Gastrocnemius medialis (tissue), 4 donors: ENCODE measurements at regions not wholly inside any gene's neighbourhood (a gene's known extent, or its start where the extent isn't known, plus 50 kb on each side); places are given as distances from the start of the nearest gene placed in this dataset.

Experiments
- ATAC-seq, 2 donors: fragments of 150-250 bp; one replicate each; pipeline ENCODE4 v1.9.1; 2016
- DNase-seq, 2 donors: peaks; one replicate each; pipeline ENCODE4 v3.0.0-alpha.2; 2019
- H3K27ac ChIP-seq, 4 donors: fragments of 200-600 bp; sonication (generic); 1 replicate in 1 of 4; 2 replicates in 3 of 4; pipeline ENCODE4 v1.5.1; 2016 to 2018; ENCODE audit warnings: mild to moderate bottlenecking in 2 of 4, moderate library complexity in 1 of 4
- H3K27me3 ChIP-seq, 3 donors: fragments of 200-600 bp; sonication (generic) in 2 of 3; 1 replicate in 1 of 3; 2 replicates in 2 of 3; pipeline versions ENCODE4 v1.5.1 to v1.6.0; 2016 to 2019; ENCODE audit warnings: mild to moderate bottlenecking in 1 of 3, moderate library complexity in 1 of 3
- H3K36me3 ChIP-seq, 2 donors: fragments of 200-600 bp; sonication (generic) in 1 of 2; one replicate each; pipeline ENCODE4 v1.5.1; 2017 to 2018
- H3K4me1 ChIP-seq, 2 donors: fragments of 200-600 bp; sonication (generic) in 1 of 2; one replicate each; pipeline ENCODE4 v1.5.1; 2016 to 2017; ENCODE audit warnings: mild to moderate bottlenecking in 2 of 2
- H3K4me3 ChIP-seq, 4 donors: fragments of 200-600 bp; sonication (generic) in 3 of 4; 1 replicate in 1 of 4; 2 replicates in 3 of 4; pipeline ENCODE4 v1.5.1; 2016 to 2019; ENCODE audit warnings: mild to moderate bottlenecking in 2 of 4
- H3K9me3 ChIP-seq, 3 donors: fragments of 200-600 bp; sonication (generic) in 2 of 3; 1 replicate in 1 of 3; 2 replicates in 2 of 3; pipeline ENCODE4 v1.5.1; 2016 to 2019
- POLR2A ChIP-seq, 2 donors: fragments of 450-650 bp; IDR thresholded peaks; one replicate each; pipeline ENCODE4 v1.6.1; 2017; ENCODE audit warnings: antibody characterized with exemption in 2 of 2, mild to moderate bottlenecking in 2 of 2, moderate library complexity in 2 of 2
- in situ Hi-C, 4 donors: fragments of 200-750 bp; cut with MboI; loops; one replicate each; pipeline versions ENCODE4 v1.15.0 to v1.8.0; 2017; ENCODE audit warnings: low sequenced_read_pairs in 4 of 4
- intact Hi-C: fragments of 100-400 bp; cut with DNase I; formaldehyde crosslinking; loops from one replicate; pipeline ENCODE4 v1.15.1; 2023; ENCODE audit warnings: low total_unique reads
- TF ChIP-seq, protein P1 (sequence below), 5 experiments: fragments of 450-650 bp in 3 of 5; fragments of 200-600 bp in 2 of 5; sonication (generic) in 2 of 5; IDR thresholded peaks in 4 of 5; conservative IDR thresholded peaks in 1 of 5; 1 replicate in 4 of 5; 2 replicates in 1 of 5; pipeline ENCODE4 v1.5.1; 2016 to 2019; ENCODE audit warnings: antibody characterized with exemption in 5 of 5, mild to moderate bottlenecking in 3 of 5, moderate library complexity in 3 of 5

DNA sequence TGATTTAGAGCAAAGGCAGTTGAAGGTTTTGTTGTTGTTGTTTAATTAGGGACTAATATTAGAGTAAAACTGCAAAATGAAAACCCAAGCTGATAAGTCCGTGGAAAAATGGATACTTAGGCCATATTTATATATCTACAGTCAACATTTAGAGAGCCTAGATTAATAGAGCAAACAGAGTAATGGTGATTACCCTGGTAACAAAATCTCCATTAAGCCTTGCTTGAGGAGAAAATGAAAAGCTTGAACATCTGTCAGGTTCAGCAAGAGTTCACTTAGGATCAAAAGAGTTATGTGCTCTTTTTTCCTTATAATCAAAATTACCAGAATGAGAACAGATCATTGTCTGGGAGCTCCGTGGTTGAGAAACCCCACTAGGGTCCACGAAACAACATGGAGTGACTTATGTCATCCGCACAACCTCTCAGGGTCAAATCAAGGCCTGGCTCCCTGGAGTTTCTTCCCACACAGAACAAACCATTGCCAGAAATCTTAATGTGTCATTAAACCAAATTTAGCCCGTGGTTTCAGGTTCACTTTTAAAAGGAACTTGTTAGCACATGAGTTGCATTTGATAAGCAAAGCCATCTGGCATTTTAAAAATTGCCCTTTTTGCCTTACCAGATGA, 381.2 kb downstream of the GABRB3 start:
- in situ Hi-C loops (no loop called here), intact Hi-C loops (no loop called here)
- TF ChIP-seq POLR2A (IDR thresholded peaks at IDR 0.05) = no peak
- TF ChIP-seq, protein P1, sequence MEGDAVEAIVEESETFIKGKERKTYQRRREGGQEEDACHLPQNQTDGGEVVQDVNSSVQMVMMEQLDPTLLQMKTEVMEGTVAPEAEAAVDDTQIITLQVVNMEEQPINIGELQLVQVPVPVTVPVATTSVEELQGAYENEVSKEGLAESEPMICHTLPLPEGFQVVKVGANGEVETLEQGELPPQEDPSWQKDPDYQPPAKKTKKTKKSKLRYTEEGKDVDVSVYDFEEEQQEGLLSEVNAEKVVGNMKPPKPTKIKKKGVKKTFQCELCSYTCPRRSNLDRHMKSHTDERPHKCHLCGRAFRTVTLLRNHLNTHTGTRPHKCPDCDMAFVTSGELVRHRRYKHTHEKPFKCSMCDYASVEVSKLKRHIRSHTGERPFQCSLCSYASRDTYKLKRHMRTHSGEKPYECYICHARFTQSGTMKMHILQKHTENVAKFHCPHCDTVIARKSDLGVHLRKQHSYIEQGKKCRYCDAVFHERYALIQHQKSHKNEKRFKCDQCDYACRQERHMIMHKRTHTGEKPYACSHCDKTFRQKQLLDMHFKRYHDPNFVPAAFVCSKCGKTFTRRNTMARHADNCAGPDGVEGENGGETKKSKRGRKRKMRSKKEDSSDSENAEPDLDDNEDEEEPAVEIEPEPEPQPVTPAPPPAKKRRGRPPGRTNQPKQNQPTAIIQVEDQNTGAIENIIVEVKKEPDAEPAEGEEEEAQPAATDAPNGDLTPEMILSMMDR (IDR thresholded peaks at IDR 0.05 in 4 of 5, conservative IDR thresholded peaks at IDR 0.05 in 1 of 5) = no peak
- Histone ChIP-seq H3K27ac (no peak overlapping the region), H3K27me3 (no peaks in the 10 kb centered on the region), H3K4me1 (no peaks in the 10 kb centered on the region), H3K4me3 (no peak overlapping the region), H3K36me3 (no peaks in the 10 kb centered on the region), H3K9me3 (no peaks in the 10 kb centered on the region)
- ATAC-seq (peak; percentile 70 to 72), DNase-seq (no peak)

DNA sequence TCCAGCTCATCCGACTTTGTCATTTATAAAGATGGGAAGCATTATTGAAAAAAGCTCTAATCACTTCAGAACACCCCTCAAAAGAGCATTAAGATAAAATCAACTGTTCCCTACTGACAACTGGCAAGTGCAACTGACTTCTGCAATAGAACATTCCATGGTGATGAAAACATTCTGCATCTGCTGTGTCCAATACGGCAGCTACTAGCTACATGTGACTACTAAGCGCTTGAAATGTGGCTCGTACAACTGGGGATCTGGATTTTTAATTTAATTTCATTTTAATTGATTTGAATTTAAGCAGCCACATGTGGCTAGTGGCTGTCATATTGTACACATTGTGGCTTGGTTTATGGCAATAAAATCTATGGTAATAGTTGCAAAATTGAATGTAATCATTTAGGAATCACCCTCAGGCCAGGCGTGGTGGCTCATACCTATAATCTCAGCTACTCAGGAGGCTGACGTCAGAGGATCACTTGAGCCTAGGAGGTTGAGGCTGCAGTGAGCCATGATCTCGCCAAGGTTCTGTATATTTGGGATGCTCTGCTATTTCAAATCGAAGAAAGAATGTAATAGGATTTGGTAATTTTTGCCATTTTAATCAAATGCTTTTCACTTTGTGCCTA, 390.3 kb downstream of the GABRB3 start:
- ATAC-seq (no peak), DNase-seq (no peak)
- H3K4me1 ChIP-seq = no peaks in the 10 kb centered on the region
- in situ Hi-C loops (no loop called here), intact Hi-C loops (no loop called here)
- TF ChIP-seq POLR2A (IDR thresholded peaks at IDR 0.05) = no peak
- TF ChIP-seq, protein P1 (IDR thresholded peaks at IDR 0.05 in 4 of 5, conservative IDR thresholded peaks at IDR 0.05 in 1 of 5) = no peak
- H3K36me3 ChIP-seq = no peaks in the 10 kb centered on the region
- H3K27ac ChIP-seq = no peak overlapping the region
- H3K4me3 ChIP-seq = no peak overlapping the region
- no peaks in the 10 kb centered on the region for H3K9me3 ChIP-seq
- H3K27me3 ChIP-seq = no peaks in the 10 kb centered on the region

DNA sequence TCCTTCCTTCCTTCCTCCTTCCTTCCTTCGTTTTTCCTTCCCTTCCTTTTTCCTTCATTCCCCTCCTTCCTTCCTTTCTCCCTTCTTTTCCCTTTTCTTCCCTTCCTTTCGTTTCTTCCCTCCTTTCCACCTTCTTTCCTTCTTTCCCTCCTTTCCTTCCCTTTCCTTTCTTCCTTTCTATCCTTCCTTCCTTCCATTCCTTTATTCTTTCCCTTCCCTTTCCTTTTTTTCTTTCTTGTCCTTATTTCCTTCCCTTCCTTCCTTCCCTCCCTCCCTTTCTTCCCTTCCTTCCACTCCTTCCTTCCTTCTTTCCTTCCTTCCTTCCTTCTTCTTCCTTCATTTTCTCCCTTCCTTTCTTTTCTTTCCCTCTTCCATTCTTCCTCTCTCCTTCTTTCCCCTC, 394.6 kb downstream of the GABRB3 start:
- no peaks in the 10 kb centered on the region for H3K27me3 ChIP-seq
- H3K9me3 ChIP-seq = no peaks in the 10 kb centered on the region
- in situ Hi-C loops = no loop called here
- no peaks in the 10 kb centered on the region for H3K36me3 ChIP-seq
- intact Hi-C loops = no loop called here
- TF ChIP-seq, protein P1 (IDR thresholded peaks at IDR 0.05 in 4 of 5, conservative IDR thresholded peaks at IDR 0.05 in 1 of 5) = no peak
- no peak for TF ChIP-seq POLR2A (IDR thresholded peaks at IDR 0.05)
- no peak overlapping the region for H3K4me3 ChIP-seq
- H3K4me1 ChIP-seq = no peaks in the 10 kb centered on the region
- no peak for ATAC-seq
- no peak overlapping the region for H3K27ac ChIP-seq
- no peak for DNase-seq

DNA sequence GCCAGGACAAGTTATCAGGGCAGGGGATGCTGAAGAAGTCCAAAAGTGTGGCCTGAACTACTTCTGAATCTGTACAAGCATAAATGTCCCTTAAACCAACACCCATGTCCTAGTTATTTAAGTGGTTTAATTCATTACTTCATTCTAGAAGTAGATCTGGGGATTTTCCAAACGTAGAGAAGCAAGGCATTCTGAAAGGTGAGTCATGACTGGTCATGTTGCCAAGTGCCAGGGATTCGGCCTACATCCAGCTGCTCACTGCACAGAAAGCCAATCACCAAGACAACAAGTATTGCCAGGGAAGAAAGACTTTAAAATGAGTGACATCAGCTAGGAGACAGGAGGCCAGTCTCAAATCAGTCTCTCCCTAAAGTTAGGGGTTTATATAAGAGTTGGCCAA, 396.6 kb downstream of the GABRB3 start:
- no peaks in the 10 kb centered on the region for H3K4me1 ChIP-seq
- in situ Hi-C loops = no loop called here
- intact Hi-C loops = no loop called here
- no peak overlapping the region for H3K27ac ChIP-seq
- no peak for ATAC-seq
- H3K27me3 ChIP-seq = no peaks in the 10 kb centered on the region
- TF ChIP-seq, protein P1 (IDR thresholded peaks at IDR 0.05 in 4 of 5, conservative IDR thresholded peaks at IDR 0.05 in 1 of 5) = no peak
- TF ChIP-seq POLR2A (IDR thresholded peaks at IDR 0.05) = no peak
- no peak overlapping the region for H3K4me3 ChIP-seq
- H3K36me3 ChIP-seq = no peaks in the 10 kb centered on the region
- no peak for DNase-seq
- H3K9me3 ChIP-seq = no peaks in the 10 kb centered on the region
